ENCODE measurements at regions not wholly inside any gene's neighbourhood (a gene's known extent, or its start where the extent isn't known, plus 50 kb on each side); places are given as distances from the start of the nearest gene placed in this dataset.

- Histone ChIP-seq H2AK5ac (ENCODE audit: low read depth, low read length) (no peak overlapping the region), H3K4me1 (replicated peaks in 1 of 4; ENCODE audit: control insufficient read depth in 3 of 4, insufficient read depth in 4 of 4, low read length in 3 of 4) (peaks cover 0 to 2% (median 0%) of the 10 kb centered on the region in 4 experiments; a peak in 1 of 7 replicates), H2BK5ac (ENCODE audit: low read depth, low read length) (no peak overlapping the region), H3K27me3 (replicated peaks in 1 of 4; ENCODE audit: control insufficient read depth in 3 of 4, extremely low read depth in 1 of 4, insufficient read depth in 3 of 4, low read length in 3 of 4) (no peaks in the 10 kb centered on the region), H4K8ac (ENCODE audit: extremely low read depth, insufficient read depth, low read length) (no peak overlapping the region), H3K23me2 (ENCODE audit: low read depth, low read length) (no peaks in the 10 kb centered on the region; the same call in 1 of the 2 replicates), H3K23ac (ENCODE audit: insufficient read length) (no peak overlapping the region), H4K20me1 (replicated peaks in 1 of 2; ENCODE audit: control insufficient read depth in 1 of 2, insufficient read depth in 2 of 2, low read length in 2 of 2) (no peaks in the 10 kb centered on the region), H2BK120ac (replicated peaks; ENCODE audit: low read depth, low read length) (no peak overlapping the region), H2BK20ac (ENCODE audit: low read length) (no peak overlapping the region), H3K36me3 (ENCODE audit: control insufficient read depth in 2 of 4, insufficient read depth in 4 of 4, low read length in 3 of 4) (no peaks in the 10 kb centered on the region), H2AFZ (ENCODE audit: low read length) (no peak overlapping the region), H3K9me3 (ENCODE audit: insufficient read depth in 2 of 2, low read depth in 1 of 2, low read length in 1 of 2) (no peaks in the 10 kb centered on the region), H3K27ac (ENCODE audit: low read depth, low read length) (no peak overlapping the region), H3K79me1 (ENCODE audit: low read depth, low read length) (no peaks in the 10 kb centered on the region), H2BK12ac (ENCODE audit: low read depth, low read length) (no peak overlapping the region), H3K79me2 (ENCODE audit: control insufficient read depth in 1 of 2, insufficient read depth in 2 of 2, low read length in 2 of 2) (no peaks in the 10 kb centered on the region), H3K4ac (replicated peaks; ENCODE audit: insufficient read length, low read depth, low read length) (no peak overlapping the region), H3K18ac (ENCODE audit: extremely low read depth, low read length) (no peak overlapping the region), H4K5ac (ENCODE audit: insufficient read length, low read depth, low read length) (no peak overlapping the region), H2BK15ac (ENCODE audit: low read length) (no peak overlapping the region), H3K14ac (ENCODE audit: insufficient read length) (no peak overlapping the region), H3K56ac (replicated peaks; ENCODE audit: insufficient read length, low read depth, low read length) (no peak overlapping the region), H3K9ac (replicated peaks in 1 of 4; ENCODE audit: extremely low read depth in 1 of 4, low read depth in 3 of 4, low read length in 3 of 4) (no peak overlapping the region), H4K91ac (replicated peaks; ENCODE audit: insufficient read length, low read length) (no peak overlapping the region), H3K4me2 (ENCODE audit: insufficient read depth in 1 of 2, low read depth in 2 of 2, low read length in 2 of 2) (no peak overlapping the region), H3K4me3 (ENCODE audit: extremely low read depth in 1 of 4, insufficient read depth in 2 of 4, low read depth in 3 of 4, low read length in 4 of 4) (no peak overlapping the region)
- ChIA-PET CTCF (ENCODE audit: partially characterized antibody) (interaction anchor here (1.6 kb wide), 1 partner anchor 14 kb away, joined by 5 read pairs; no protein-coding TSS in a partner anchor), POLR2A (ENCODE audit: partially characterized antibody) (no interaction called here)
- TF ChIP-seq TCF12 (IDR thresholded peaks at IDR 0.05; ENCODE audit: low read depth, low read length) (no peak), SRF (IDR thresholded peaks at IDR 0.05; ENCODE audit: low read depth, low read length) (no peak), KDM4A (IDR thresholded peaks at IDR 0.05; ENCODE audit: low read depth, low read length, severe bottlenecking) (no peak), EZH2 (IDR thresholded peaks at IDR 0.05; ENCODE audit: low read depth, low read length, severe bottlenecking) (no peak), YY1 (IDR thresholded peaks at IDR 0.05; ENCODE audit: low read depth, low read length) (no peak), SAP30 (IDR thresholded peaks at IDR 0.05; ENCODE audit: insufficient read depth, insufficient replicate concordance, low read length) (no peak), SP2 (IDR thresholded peaks at IDR 0.05; ENCODE audit: low read length) (no peak), RAD21 (IDR thresholded peaks at IDR 0.05 in 1 of 2, conservative IDR thresholded peaks at IDR 0.05 in 1 of 2; ENCODE audit: low read depth in 2 of 2, low read length in 2 of 2) (no peak), TAF1 (IDR thresholded peaks at IDR 0.05; ENCODE audit: low read depth, low read length) (no peak), TEAD4 (IDR thresholded peaks at IDR 0.05; ENCODE audit: low read depth, low read length) (no peak), CREB1 (IDR thresholded peaks at IDR 0.05) (no peak), MAFK (IDR thresholded peaks at IDR 0.05; ENCODE audit: low read depth, low read length) (no peak), SUZ12 (IDR thresholded peaks at IDR 0.05; ENCODE audit: low read length) (no peak), GABPA (IDR thresholded peaks at IDR 0.05; ENCODE audit: borderline replicate concordance, insufficient read depth, low read length) (no peak), BACH1 (IDR thresholded peaks at IDR 0.05; ENCODE audit: low read length) (no peak)
- no peak for FAIRE-seq
- WGBS, 2 experiments (ENCODE audit: extremely low coverage in 1 of 2, insufficient coverage in 1 of 2, insufficient read length in 1 of 2, insufficient replicate concordance in 2 of 2, low coverage in 1 of 2, low lambda C conversion rate in 2 of 2, missing lambda C conversion rate in 1 of 2) = 87% methylated on average over 3 of the region's 3 CpGs; no CpG with 5 or more reads in 1 of the 2 experiments
- DNase-seq (ENCODE audit: low read depth in 1 of 2, low spot score in 2 of 2) = no peak
Observed at GRCh38 chr3:146368882-146369523, 100.4 kb downstream of the PLSCR2 start.
